HEK293 (cell line): ENCODE measurements at regions not wholly inside any gene's neighbourhood (a gene's known extent, or its start where the extent isn't known, plus 50 kb on each side); places are given as distances from the start of the nearest gene placed in this dataset.

Experiments
- CTCF ChIA-PET: fragments of 350-600 bp; formaldehyde crosslinking; extraction: SDS; loops from one replicate; lab custom pipeline; 2021; ENCODE audit warnings: antibody characterized with exemption; lab: Yijun Ruan, JAX
- POLR2A ChIA-PET: fragments of 300-600 bp; formaldehyde crosslinking; extraction: SDS; loops from one replicate; lab custom pipeline; 2020; ENCODE audit warnings: antibody characterized with exemption, inconsistent platforms; lab: Yijun Ruan, JAX
- H3K27ac ChIP-seq: fragments of 200-500 bp; sonication (Bioruptor generic); 2 replicates; pipeline ENCODE4 v1.5.1; 2014; ENCODE audit warnings: low read depth, low read length, control low read depth, inconsistent platforms; ENCODE audit errors: extremely low read depth
- H3K36me3 ChIP-seq, 2 experiments: fragments of 200-500 bp in 1 of 2; sonication (Bioruptor generic) in 1 of 2; 1 replicate in 1 of 2; 2 replicates in 1 of 2; pipeline ENCODE4 v1.5.1; 2014 to 2017; ENCODE audit warnings: inconsistent platforms in 2 of 2, low read length in 2 of 2; ENCODE audit not compliant: control insufficient read depth in 2 of 2, insufficient read depth in 1 of 2
- H3K4me1 ChIP-seq: fragments of 200-500 bp; sonication (Bioruptor generic); 2 replicates; pipeline ENCODE4 v1.5.1; 2014; ENCODE audit warnings: mild to moderate bottlenecking, low read length, inconsistent platforms; ENCODE audit not compliant: control insufficient read depth, insufficient read depth
- H3K4me3 ChIP-seq: 2 replicates; pipeline ENCODE4 v1.5.1; 2011; ENCODE audit warnings: low read depth, mild to moderate bottlenecking, control low read depth, low read length, moderate library complexity
- H3K9me3 ChIP-seq: fragments of 200-500 bp; sonication (Bioruptor generic); 2 replicates; pipeline ENCODE4 v1.5.1; 2014; ENCODE audit warnings: low read depth, low read length, inconsistent platforms; ENCODE audit not compliant: control insufficient read depth, insufficient read depth
- KLF9 ChIP-seq: fragments of 450-650 bp; formaldehyde crosslinking; IDR thresholded peaks from 2 replicates; pipeline ENCODE4 v1.5.1; 2016; ENCODE audit warnings: missing biosample characterization, missing genetic modification characterization, low read depth
- PRDM10 ChIP-seq: fragments of 450-650 bp; formaldehyde crosslinking; IDR thresholded peaks from 2 replicates; pipeline ENCODE4 v1.5.1; 2016; ENCODE audit warnings: missing biosample characterization, missing genetic modification characterization
- PRDM6 ChIP-seq: fragments of 450-650 bp; formaldehyde crosslinking; IDR thresholded peaks from 2 replicates; pipeline ENCODE4 v1.5.1; 2017; ENCODE audit warnings: missing biosample characterization, missing genetic modification characterization
- ZNF112 ChIP-seq: fragments of 450-650 bp; formaldehyde crosslinking; IDR thresholded peaks from 2 replicates; pipeline ENCODE4 v1.5.0; 2017; ENCODE audit warnings: missing biosample characterization, missing genetic modification characterization
- ZNF121 ChIP-seq: fragments of 450-650 bp; formaldehyde crosslinking; IDR thresholded peaks from 2 replicates; pipeline ENCODE4 v1.5.1; 2016; ENCODE audit warnings: missing biosample characterization, missing genetic modification characterization
- ZNF16 ChIP-seq: fragments of 450-650 bp; formaldehyde crosslinking; IDR thresholded peaks from 2 replicates; pipeline ENCODE4 v1.5.1; 2016; ENCODE audit warnings: low read depth, missing biosample characterization, missing genetic modification characterization
- ZNF169 ChIP-seq: fragments of 450-650 bp; formaldehyde crosslinking; IDR thresholded peaks from 2 replicates; pipeline ENCODE4 v1.5.1; 2016; ENCODE audit warnings: missing biosample characterization, missing genetic modification characterization
- ZNF184 ChIP-seq: fragments of 450-650 bp; IDR thresholded peaks from 2 replicates; pipeline ENCODE4 v1.5.1; 2018; ENCODE audit warnings: missing biosample characterization, mild to moderate bottlenecking, missing genetic modification characterization
- ZNF202 ChIP-seq: fragments of 450-650 bp; formaldehyde crosslinking; IDR thresholded peaks from 2 replicates; pipeline ENCODE4 v1.5.1; 2016; ENCODE audit warnings: missing biosample characterization, missing genetic modification characterization, borderline replicate concordance
- ZNF223 ChIP-seq: fragments of 450-650 bp; formaldehyde crosslinking; IDR thresholded peaks from 2 replicates; pipeline ENCODE4 v1.5.1; 2016; ENCODE audit warnings: missing biosample characterization, missing genetic modification characterization
- ZNF24 ChIP-seq: fragments of 450-650 bp; formaldehyde crosslinking; IDR thresholded peaks from 2 replicates; pipeline ENCODE4 v1.5.1; 2016; ENCODE audit warnings: missing biosample characterization, missing genetic modification characterization
- ZNF274 ChIP-seq, 2 experiments: fragments of 200-500 bp in 1 of 2; fragments of 450-650 bp in 1 of 2; sonication (Bioruptor generic) in 1 of 2; formaldehyde crosslinking in 1 of 2; IDR thresholded peaks; 2 replicates each; pipeline versions ENCODE4 v1.5.1 to v1.6.1; 2014 to 2016; ENCODE audit warnings: borderline replicate concordance in 1 of 2, inconsistent platforms in 1 of 2, low read length in 1 of 2, missing biosample characterization in 1 of 2, missing genetic modification characterization in 1 of 2
- ZNF302 ChIP-seq: fragments of 450-650 bp; formaldehyde crosslinking; IDR thresholded peaks from 2 replicates; pipeline ENCODE4 v1.5.1; 2016; ENCODE audit warnings: missing biosample characterization, missing genetic modification characterization, low read depth
- ZNF341 ChIP-seq: fragments of 450-650 bp; formaldehyde crosslinking; IDR thresholded peaks from 2 replicates; pipeline ENCODE4; 2016; ENCODE audit warnings: low read depth, missing biosample characterization, missing genetic modification characterization
- ZNF558 ChIP-seq: fragments of 450-650 bp; formaldehyde crosslinking; IDR thresholded peaks from 2 replicates; pipeline ENCODE4 v1.5.1; 2016; ENCODE audit warnings: missing biosample characterization, missing genetic modification characterization
- ZNF560 ChIP-seq: fragments of 450-650 bp; formaldehyde crosslinking; IDR thresholded peaks from 2 replicates; pipeline ENCODE4 v1.5.1; 2017; ENCODE audit warnings: missing biosample characterization, missing genetic modification characterization, borderline replicate concordance
- ZNF677 ChIP-seq: fragments of 450-650 bp; IDR thresholded peaks from 2 replicates; pipeline ENCODE4 v1.5.0; 2018; ENCODE audit warnings: missing biosample characterization, mild to moderate bottlenecking, missing genetic modification characterization, moderate library complexity
- ZNF707 ChIP-seq: fragments of 450-650 bp; formaldehyde crosslinking; IDR thresholded peaks from 2 replicates; pipeline ENCODE4 v1.5.1; 2016; ENCODE audit warnings: missing biosample characterization, missing genetic modification characterization
- ZNF776 ChIP-seq: fragments of 450-650 bp; formaldehyde crosslinking; IDR thresholded peaks from 2 replicates; pipeline ENCODE4 v1.5.0; 2017; ENCODE audit warnings: missing biosample characterization, missing genetic modification characterization, borderline replicate concordance
- TF ChIP-seq, protein P1 (sequence below): fragments of 450-650 bp; formaldehyde crosslinking; IDR thresholded peaks from 2 replicates; pipeline ENCODE4 v1.5.1; 2016; ENCODE audit warnings: missing biosample characterization, missing genetic modification characterization
- TF ChIP-seq, protein P2 (sequence below): fragments of 450-650 bp; formaldehyde crosslinking; conservative IDR thresholded peaks from 2 replicates; pipeline ENCODE4 v1.5.1; 2016; ENCODE audit warnings: low read depth, missing biosample characterization, missing genetic modification characterization

- no peak for TF ChIP-seq PRDM10 (tag by site-specific recombination)
- no peak for TF ChIP-seq KLF9 (tag by site-specific recombination)
- no peak for TF ChIP-seq PRDM6 (tag by site-specific recombination)
These were observed 276.3 kb downstream of the PSAT1 start (continued) for GRCh38 chr9:78573205-78573604.

DNA sequence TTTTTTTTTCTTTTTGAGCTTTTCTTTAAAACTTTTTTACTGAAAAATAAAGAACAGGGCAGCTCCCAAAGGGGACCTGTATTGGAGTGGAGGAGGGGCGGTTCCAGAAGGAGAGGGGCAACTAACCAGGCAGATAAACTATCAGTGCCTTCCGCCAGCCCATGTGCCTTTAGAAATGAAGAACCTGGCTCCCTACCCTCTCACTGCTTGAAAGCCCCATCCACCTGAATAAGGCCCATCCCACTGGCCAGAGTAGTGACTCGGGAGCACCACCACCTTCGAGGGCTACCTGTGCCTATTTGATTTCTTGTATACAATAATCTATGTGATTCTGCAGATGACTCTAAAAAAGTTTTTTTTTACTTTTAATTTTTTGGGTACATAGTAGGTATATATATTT, 276.7 kb downstream of the PSAT1 start:
- TF ChIP-seq ZNF776 (tag by site-specific recombination) (no peak), ZNF202 (tag by site-specific recombination) (no peak), ZNF169 (tag by site-specific recombination) (no peak), ZNF560 (no peak), ZNF707 (tag by site-specific recombination) (no peak), ZNF274 (IDR thresholded peaks at IDR 0.05; ENCODE audit: low read length) (no peak), ZNF274 (tag by site-specific recombination; IDR thresholded peaks at IDR 0.05; ENCODE audit: borderline replicate concordance) (no peak), ZNF558 (tag by site-specific recombination) (no peak), ZNF341 (tag by site-specific recombination) (no peak), ZNF112 (tag by site-specific recombination) (no peak), ZNF121 (tag by site-specific recombination) (no peak), ZNF302 (no peak), ZNF16 (tag by site-specific recombination) (no peak), ZNF677 (tag by site-specific recombination) (no peak), ZNF184 (tag by site-specific recombination) (no peak), ZNF24 (tag by site-specific recombination) (no peak), ZNF223 (tag by site-specific recombination) (no peak)
- TF ChIP-seq, protein P1, sequence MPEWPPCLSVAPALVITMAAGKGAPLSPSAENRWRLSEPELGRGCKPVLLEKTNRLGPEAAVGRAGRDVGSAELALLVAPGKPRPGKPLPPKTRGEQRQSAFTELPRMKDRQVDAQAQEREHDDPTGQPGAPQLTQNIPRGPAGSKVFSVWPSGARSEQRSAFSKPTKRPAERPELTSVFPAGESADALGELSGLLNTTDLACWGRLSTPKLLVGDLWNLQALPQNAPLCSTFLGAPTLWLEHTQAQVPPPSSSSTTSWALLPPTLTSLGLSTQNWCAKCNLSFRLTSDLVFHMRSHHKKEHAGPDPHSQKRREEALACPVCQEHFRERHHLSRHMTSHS (tag by site-specific recombination), result no peak
- TF ChIP-seq, protein P2, sequence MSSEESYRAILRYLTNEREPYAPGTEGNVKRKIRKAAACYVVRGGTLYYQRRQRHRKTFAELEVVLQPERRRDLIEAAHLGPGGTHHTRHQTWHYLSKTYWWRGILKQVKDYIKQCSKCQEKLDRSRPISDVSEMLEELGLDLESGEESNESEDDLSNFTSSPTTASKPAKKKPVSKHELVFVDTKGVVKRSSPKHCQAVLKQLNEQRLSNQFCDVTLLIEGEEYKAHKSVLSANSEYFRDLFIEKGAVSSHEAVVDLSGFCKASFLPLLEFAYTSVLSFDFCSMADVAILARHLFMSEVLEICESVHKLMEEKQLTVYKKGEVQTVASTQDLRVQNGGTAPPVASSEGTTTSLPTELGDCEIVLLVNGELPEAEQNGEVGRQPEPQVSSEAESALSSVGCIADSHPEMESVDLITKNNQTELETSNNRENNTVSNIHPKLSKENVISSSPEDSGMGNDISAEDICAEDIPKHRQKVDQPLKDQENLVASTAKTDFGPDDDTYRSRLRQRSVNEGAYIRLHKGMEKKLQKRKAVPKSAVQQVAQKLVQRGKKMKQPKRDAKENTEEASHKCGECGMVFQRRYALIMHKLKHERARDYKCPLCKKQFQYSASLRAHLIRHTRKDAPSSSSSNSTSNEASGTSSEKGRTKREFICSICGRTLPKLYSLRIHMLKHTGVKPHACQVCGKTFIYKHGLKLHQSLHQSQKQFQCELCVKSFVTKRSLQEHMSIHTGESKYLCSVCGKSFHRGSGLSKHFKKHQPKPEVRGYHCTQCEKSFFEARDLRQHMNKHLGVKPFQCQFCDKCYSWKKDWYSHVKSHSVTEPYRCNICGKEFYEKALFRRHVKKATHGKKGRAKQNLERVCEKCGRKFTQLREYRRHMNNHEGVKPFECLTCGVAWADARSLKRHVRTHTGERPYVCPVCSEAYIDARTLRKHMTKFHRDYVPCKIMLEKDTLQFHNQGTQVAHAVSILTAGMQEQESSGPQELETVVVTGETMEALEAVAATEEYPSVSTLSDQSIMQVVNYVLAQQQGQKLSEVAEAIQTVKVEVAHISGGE, result no peak
- H3K4me3 ChIP-seq, result no peak overlapping the region
- POLR2A ChIA-PET, result no interaction called here

More for the DNA sequence above, 276.7 kb downstream of the PSAT1 start:
- Histone ChIP-seq H3K4me1 (peaks cover 10% of the 10 kb centered on the region), H3K27ac (no peak overlapping the region), H3K9me3 (no peaks in the 10 kb centered on the region), H3K36me3 (no peaks in the 10 kb centered on the region)
- CTCF ChIA-PET, result interaction anchor here (0.6 kb wide), 1 partner anchor 235 kb away, joined by 4 read pairs; no protein-coding TSS in a partner anchor
